ENCODE measurements at regions not wholly inside any gene's neighbourhood (a gene's known extent, or its start where the extent isn't known, plus 50 kb on each side); places are given as distances from the start of the nearest gene placed in this dataset.

GRCh38 chr10:9965341-9965740 lies 1052.3 kb upstream of the CELF2 start:
- no peak for DNase-seq (ENCODE audit: low read depth in 2 of 2)

GRCh38 chr10:9986786-9987185 lies 1030.9 kb upstream of the CELF2 start:
- DNase-seq (ENCODE audit: low read depth in 2 of 2): no peak

GRCh38 chr10:9987197-9987596 lies 1030.5 kb upstream of the CELF2 start:
- no peak for DNase-seq (ENCODE audit: low read depth in 2 of 2)

GRCh38 chr10:9992661-9993060 lies 1025.0 kb upstream of the CELF2 start:
- no peak for DNase-seq (ENCODE audit: low read depth in 2 of 2)

GRCh38 chr10:9994131-9994530 lies 1023.5 kb upstream of the CELF2 start:
- no peak for DNase-seq (ENCODE audit: low read depth in 2 of 2)

- no peak for DNase-seq (ENCODE audit: low read depth in 2 of 2)
Measured at GRCh38 chr10:9999627-10000026, 1018.0 kb upstream of the CELF2 start.

- DNase-seq (ENCODE audit: low read depth in 2 of 2): no peak
Measured at GRCh38 chr10:10007957-10008356, 1009.7 kb upstream of the CELF2 start.

GRCh38 chr10:10010397-10010796 lies 1007.3 kb upstream of the CELF2 start:
- DNase-seq (ENCODE audit: low read depth in 2 of 2): no peak

GRCh38 chr10:10014846-10015245 lies 1002.8 kb upstream of the CELF2 start:
- no peak for DNase-seq (ENCODE audit: low read depth in 2 of 2)

- no peak for DNase-seq (ENCODE audit: low read depth in 2 of 2)
Measured at GRCh38 chr10:10017716-10018115, 1000.0 kb upstream of the CELF2 start.

- DNase-seq (ENCODE audit: low read depth in 2 of 2): no peak
Measured at GRCh38 chr10:10020945-10021344, 996.7 kb upstream of the CELF2 start.

GRCh38 chr10:10032991-10033390 lies 984.7 kb upstream of the CELF2 start:
- no peak for DNase-seq (ENCODE audit: low read depth in 2 of 2)

GRCh38 chr10:10038348-10038747 lies 979.3 kb upstream of the CELF2 start:
- DNase-seq (ENCODE audit: low read depth in 2 of 2): no peak

GRCh38 chr10:10039595-10039994 lies 978.1 kb upstream of the CELF2 start:
- DNase-seq (ENCODE audit: low read depth in 2 of 2): no peak

- no peak for DNase-seq (ENCODE audit: low read depth in 2 of 2)
Measured at GRCh38 chr10:10043083-10043482, 974.6 kb upstream of the CELF2 start.

- DNase-seq (ENCODE audit: low read depth in 2 of 2): no peak
Measured at GRCh38 chr10:10044922-10045764, 972.5 kb upstream of the CELF2 start.

- no peak for DNase-seq (ENCODE audit: low read depth in 2 of 2)
Measured at GRCh38 chr10:10045765-10046028, 972.0 kb upstream of the CELF2 start.

- DNase-seq (ENCODE audit: low read depth in 2 of 2): no peak
Measured at GRCh38 chr10:10047426-10047825, 970.2 kb upstream of the CELF2 start.

- DNase-seq (ENCODE audit: low read depth in 2 of 2): no peak
Measured at GRCh38 chr10:10053051-10053450, 964.6 kb upstream of the CELF2 start.

GRCh38 chr10:10054466-10054865 lies 963.2 kb upstream of the CELF2 start:
- DNase-seq (ENCODE audit: low read depth in 2 of 2): no peak

GRCh38 chr10:10055656-10056442 lies 961.8 kb upstream of the CELF2 start:
- no peak for DNase-seq (ENCODE audit: low read depth in 2 of 2)

- no peak for DNase-seq (ENCODE audit: low read depth in 2 of 2)
Measured at GRCh38 chr10:10056961-10057360, 960.7 kb upstream of the CELF2 start.

- DNase-seq (ENCODE audit: low read depth in 2 of 2): no peak
Measured at GRCh38 chr10:10067644-10068043, 950.0 kb upstream of the CELF2 start.
